DND-41 (cell line): ENCODE measurements at regions not wholly inside any gene's neighbourhood (a gene's known extent, or its start where the extent isn't known, plus 50 kb on each side); places are given as distances from the start of the nearest gene placed in this dataset.
"Not testable (repeated sequence)": the region's sequence is repeated elsewhere in the genome, so short reads cannot be mapped to it uniquely, and the experiment has no call there.

Experiments used
- ATAC-seq: fragments of 200-7000 bp; cut with Tn5 transposase; 3 replicates; pipeline ENCODE4 v1.9.1; 2021; ENCODE audit warnings: low read depth; ENCODE audit not compliant: insufficient read depth
- DNase-seq: peaks from one replicate; pipeline ENCODE4 v3.0.0-alpha.2; 2020
- H2AFZ ChIP-seq: 2 replicates; pipeline ENCODE4 v1.6.0; 2012; ENCODE audit warnings: low read depth, low read length
- H3K27ac ChIP-seq: 2 replicates; pipeline ENCODE4 v1.5.1; 2012; ENCODE audit warnings: low read length, inconsistent platforms
- H3K27me3 ChIP-seq: fragments of 200-600 bp; sonication (generic); 2 replicates; pipeline ENCODE4 v1.6.0; 2012; ENCODE audit warnings: low read length, mild to moderate bottlenecking, inconsistent platforms; ENCODE audit not compliant: insufficient read depth, poor library complexity
- H3K36me3 ChIP-seq: 2 replicates; pipeline ENCODE4 v1.5.1; 2012; ENCODE audit warnings: low read length, inconsistent platforms; ENCODE audit not compliant: insufficient read depth
- H3K4me1 ChIP-seq: 2 replicates; pipeline ENCODE4 v1.5.1; 2012; ENCODE audit warnings: mild to moderate bottlenecking, low read length; ENCODE audit not compliant: insufficient read depth
- H3K4me2 ChIP-seq: 2 replicates; pipeline ENCODE4 v1.6.0; 2012; ENCODE audit warnings: mild to moderate bottlenecking, moderate library complexity, low read length, inconsistent platforms; ENCODE audit not compliant: insufficient read depth
- H3K4me3 ChIP-seq, 2 experiments: fragments of 200-600 bp in 1 of 2; shearing (Covaris generic) in 1 of 2; 2 replicates each; pipeline ENCODE4 v1.5.1; 2012 to 2016; ENCODE audit warnings: inconsistent platforms in 2 of 2, low read length in 2 of 2, mild to moderate bottlenecking in 2 of 2, low read depth in 1 of 2, moderate library complexity in 1 of 2
- H3K79me2 ChIP-seq: 2 replicates; pipeline ENCODE4 v1.6.0; 2012; ENCODE audit warnings: low read length, inconsistent platforms; ENCODE audit not compliant: insufficient read depth
- H3K9ac ChIP-seq: 2 replicates; pipeline ENCODE4 v1.6.0; 2012; ENCODE audit warnings: low read depth, mild to moderate bottlenecking, inconsistent platforms, low read length, moderate library complexity
- H3K9me3 ChIP-seq: 2 replicates; pipeline ENCODE4 v1.5.1; 2012; ENCODE audit warnings: low read length, moderate library complexity, mild to moderate bottlenecking, inconsistent platforms; ENCODE audit not compliant: insufficient read depth, severe bottlenecking
- H4K20me1 ChIP-seq: 2 replicates; pipeline ENCODE4 v1.6.0; 2012; ENCODE audit warnings: low read length; ENCODE audit not compliant: insufficient read depth
- EZH2 ChIP-seq: IDR thresholded peaks from 3 replicates; pipeline ENCODE4 v1.6.1; 2012; ENCODE audit warnings: borderline replicate concordance, low read depth, mild to moderate bottlenecking, moderate library complexity, low read length, inconsistent platforms; ENCODE audit not compliant: severe bottlenecking
- TF ChIP-seq, protein P1 (sequence below): IDR thresholded peaks from 2 replicates; pipeline ENCODE4 v1.5.1; 2012; ENCODE audit warnings: borderline replicate concordance, low read length, moderate library complexity, mild to moderate bottlenecking; ENCODE audit not compliant: poor library complexity, severe bottlenecking; ENCODE audit errors: extremely low read depth

DNA sequence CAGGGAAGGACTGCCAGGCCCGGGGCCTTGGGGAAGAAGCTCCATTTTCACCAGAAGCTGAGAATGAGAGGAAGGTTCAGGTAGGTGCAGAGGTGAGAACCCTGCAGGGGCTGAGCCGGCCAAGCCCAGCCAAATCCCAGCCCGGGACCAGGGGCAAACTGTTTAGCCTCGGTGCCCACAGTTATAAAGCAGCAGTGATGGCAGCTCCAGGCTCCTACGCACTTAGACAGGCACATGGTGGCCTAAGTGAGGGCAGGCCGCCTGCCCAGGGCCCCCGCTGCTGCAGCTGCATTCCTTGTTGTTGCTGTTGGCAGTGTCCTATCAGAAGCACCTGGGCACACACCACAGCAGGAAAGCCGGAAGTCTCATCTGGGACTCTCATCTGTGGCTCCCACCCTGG, 159.9 kb upstream of the FOXD4L5 start:
- Histone ChIP-seq H2AFZ (no peak overlapping the region), H3K9me3 (no peaks in the 10 kb centered on the region), H3K27me3 (no peaks in the 10 kb centered on the region), H3K79me2 (no peaks in the 10 kb centered on the region), H3K4me2 (no peak overlapping the region), H3K4me1 (no peaks in the 10 kb centered on the region), H4K20me1 (no peaks in the 10 kb centered on the region), H3K4me3 (no peak overlapping the region), H3K36me3 (no peaks in the 10 kb centered on the region), H3K9ac (no peak overlapping the region), H3K27ac (no peak overlapping the region)
- no peak for TF ChIP-seq EZH2
- TF ChIP-seq, protein P1, sequence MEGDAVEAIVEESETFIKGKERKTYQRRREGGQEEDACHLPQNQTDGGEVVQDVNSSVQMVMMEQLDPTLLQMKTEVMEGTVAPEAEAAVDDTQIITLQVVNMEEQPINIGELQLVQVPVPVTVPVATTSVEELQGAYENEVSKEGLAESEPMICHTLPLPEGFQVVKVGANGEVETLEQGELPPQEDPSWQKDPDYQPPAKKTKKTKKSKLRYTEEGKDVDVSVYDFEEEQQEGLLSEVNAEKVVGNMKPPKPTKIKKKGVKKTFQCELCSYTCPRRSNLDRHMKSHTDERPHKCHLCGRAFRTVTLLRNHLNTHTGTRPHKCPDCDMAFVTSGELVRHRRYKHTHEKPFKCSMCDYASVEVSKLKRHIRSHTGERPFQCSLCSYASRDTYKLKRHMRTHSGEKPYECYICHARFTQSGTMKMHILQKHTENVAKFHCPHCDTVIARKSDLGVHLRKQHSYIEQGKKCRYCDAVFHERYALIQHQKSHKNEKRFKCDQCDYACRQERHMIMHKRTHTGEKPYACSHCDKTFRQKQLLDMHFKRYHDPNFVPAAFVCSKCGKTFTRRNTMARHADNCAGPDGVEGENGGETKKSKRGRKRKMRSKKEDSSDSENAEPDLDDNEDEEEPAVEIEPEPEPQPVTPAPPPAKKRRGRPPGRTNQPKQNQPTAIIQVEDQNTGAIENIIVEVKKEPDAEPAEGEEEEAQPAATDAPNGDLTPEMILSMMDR, result no peak
- DNase-seq (no peak), ATAC-seq (no peak)

DNA sequence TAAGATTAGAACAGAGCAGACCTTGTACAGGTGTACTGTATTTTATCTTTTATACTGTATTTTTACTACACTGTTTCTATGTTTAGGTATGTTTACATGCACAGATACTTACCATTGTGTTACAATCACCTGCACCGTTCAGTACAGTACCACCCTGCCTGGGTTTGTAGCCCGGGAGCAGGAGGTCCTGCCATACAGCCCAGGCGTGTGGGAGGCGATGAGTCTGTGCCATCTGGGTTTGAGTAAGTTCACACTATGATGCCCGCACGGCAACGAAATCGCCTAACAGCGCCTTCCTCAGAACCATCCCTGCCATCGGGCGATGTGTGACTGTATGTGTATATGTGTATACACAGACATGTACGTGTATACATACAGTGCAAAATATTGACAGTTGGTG, 157.1 kb upstream of the FOXD4L5 start:
- not testable (repeated sequence) for ATAC-seq, H3K9me3 ChIP-seq, DNase-seq

DNA sequence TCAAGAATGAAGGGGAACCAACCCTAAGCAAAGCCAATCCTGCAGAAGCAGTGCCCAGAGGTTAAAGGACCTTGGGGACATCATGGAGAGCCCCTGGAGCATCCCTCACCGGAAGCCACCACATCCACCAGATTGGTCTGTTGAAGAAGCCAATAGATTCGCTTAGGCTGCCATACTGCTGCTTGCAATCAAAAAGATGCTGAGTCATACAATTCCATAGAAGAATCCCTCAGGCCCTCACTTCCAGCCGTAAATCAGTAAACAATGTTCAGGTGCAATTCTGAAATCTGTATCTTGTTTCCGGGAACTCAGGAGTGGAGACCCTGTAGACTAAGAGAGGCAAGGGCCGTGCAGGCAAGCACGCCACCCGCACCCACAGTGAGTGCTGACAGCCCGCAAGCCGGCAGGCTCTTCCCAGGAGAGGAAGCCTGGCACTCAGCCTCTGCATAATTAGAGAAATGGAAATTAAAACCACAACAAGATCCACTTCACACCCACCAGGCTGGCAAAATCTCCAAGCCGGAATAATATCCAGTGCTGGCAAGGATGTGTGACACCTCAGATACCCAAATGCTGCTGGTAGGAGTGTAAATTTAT, 156.4 kb upstream of the FOXD4L5 start:
- DNase-seq, H4K20me1 ChIP-seq, H3K36me3 ChIP-seq, H3K4me3 ChIP-seq, H2AFZ ChIP-seq, H3K9ac ChIP-seq, ATAC-seq, H3K79me2 ChIP-seq, H3K4me1 ChIP-seq, H3K27ac ChIP-seq, H3K27me3 ChIP-seq, H3K4me2 ChIP-seq, H3K9me3 ChIP-seq: not testable (repeated sequence)

More for the DNA sequence above, 157.1 kb upstream of the FOXD4L5 start:
- H3K4me3 ChIP-seq, H3K9ac ChIP-seq, H3K36me3 ChIP-seq, H4K20me1 ChIP-seq, H2AFZ ChIP-seq, H3K27ac ChIP-seq, H3K27me3 ChIP-seq, H3K79me2 ChIP-seq, H3K4me1 ChIP-seq, H3K4me2 ChIP-seq: not testable (repeated sequence)

DNA sequence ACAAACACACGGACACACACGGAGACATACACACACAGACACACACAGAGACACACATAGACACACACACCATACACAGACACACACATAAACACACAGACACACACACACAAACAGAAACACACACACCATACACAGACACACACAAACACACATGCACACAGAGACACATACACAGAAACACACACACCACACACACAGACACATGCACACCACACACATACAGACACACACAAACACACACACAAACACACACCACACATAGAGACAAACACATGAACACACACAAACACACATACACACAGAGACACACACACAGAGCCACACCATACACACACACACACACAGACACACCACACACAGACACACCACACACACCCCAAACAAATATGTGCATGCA, 152.7 kb upstream of the FOXD4L5 start:
- H3K4me1 ChIP-seq, result no peaks in the 10 kb centered on the region
- H3K79me2 ChIP-seq, result no peaks in the 10 kb centered on the region
- H3K9ac ChIP-seq, result no peak overlapping the region
- H2AFZ ChIP-seq, result no peak overlapping the region
- no peak for DNase-seq
- H3K27me3 ChIP-seq, result no peaks in the 10 kb centered on the region
- no peaks in the 10 kb centered on the region for H3K36me3 ChIP-seq
- H3K4me2 ChIP-seq, result no peak overlapping the region
- ATAC-seq, result no peak
- H3K9me3 ChIP-seq, result peaks cover 3% of the 10 kb centered on the region
- H4K20me1 ChIP-seq, result no peaks in the 10 kb centered on the region
- no peak overlapping the region for H3K27ac ChIP-seq
- no peak for TF ChIP-seq EZH2
- TF ChIP-seq, protein P1, result no peak
- H3K4me3 ChIP-seq, result no peak overlapping the region
